HCT116 (cell line): ENCODE measurements at regions not wholly inside any gene's neighbourhood (a gene's known extent, or its start where the extent isn't known, plus 50 kb on each side); places are given as distances from the start of the nearest gene placed in this dataset.

ENCODE experiments used
- ATAC-seq: fragments of 200-7000 bp; cut with Tn5 transposase; 2 replicates; pipeline ENCODE4 v1.9.1; 2020; ENCODE audit warnings: mild to moderate bottlenecking, moderate library complexity
- BruUV-seq: library from RNA; stranded (reverse); fragments of 400-500 nt; replicated peaks from 2 replicates; lab custom pipeline; 2021; lab: Mats Ljungman, UMichigan
- CTCF ChIA-PET: fragments of 300-600 bp; sonication (Branson Sonifier 250); formaldehyde crosslinking; loops from one replicate; lab custom pipeline; 2021; ENCODE audit warnings: antibody characterized with exemption; lab: Charles Lee
- POLR2A ChIA-PET: fragments of 300-600, 350-600 bp; sonication (Branson Sonifier 250); formaldehyde crosslinking; loops from one replicate; lab custom pipeline; 2021; ENCODE audit warnings: antibody characterized with exemption; lab: Charles Lee
- RAD21 ChIA-PET, 2 experiments: fragments of 300-600 bp; sonication (Branson Sonifier 250); formaldehyde crosslinking; loops; one replicate each; lab custom pipeline; 2023; ENCODE audit warnings: low total read pairs in 2 of 2; ENCODE audit not compliant: uncharacterized antibody in 2 of 2, unreplicated experiment in 2 of 2, low non-redundant PET in 1 of 2; lab: Charles Lee
- DNase-seq: peaks from one replicate; pipeline ENCODE4 v3.0.0-alpha.2; 2010; ENCODE audit warnings: low read depth, low spot score
- H2AFZ ChIP-seq: fragments of 200-600 bp; shearing (Covaris generic), sonication (generic); 2 replicates; pipeline ENCODE4 v1.6.1; 2017; ENCODE audit warnings: low read depth, mixed run types, mixed read lengths, antibody characterized with exemption, low read length; ENCODE audit not compliant: poor library complexity, severe bottlenecking
- H3K27ac ChIP-seq: 2 replicates; pipeline ENCODE4 v1.5.1; 2012; ENCODE audit warnings: low read depth, low read length
- H3K27me3 ChIP-seq: fragments of 200-600 bp; sonication (generic); 2 replicates; pipeline ENCODE4 v1.6.1; 2016; ENCODE audit warnings: mixed run types, low read length, mixed read lengths; ENCODE audit not compliant: insufficient read depth
- H3K36me3 ChIP-seq, 2 experiments: fragments of 200-500 bp in 1 of 2; fragments of 200-600 bp in 1 of 2; sonication (Bioruptor generic) in 1 of 2; sonication (generic) in 1 of 2; 2 replicates each; pipeline versions ENCODE4 v1.5.1 to v1.6.1; 2014 to 2016; ENCODE audit warnings: low read length in 2 of 2, inconsistent platforms in 1 of 2, mixed read lengths in 1 of 2, mixed run types in 1 of 2; ENCODE audit not compliant: insufficient read depth in 2 of 2, control insufficient read depth in 1 of 2
- H3K4me1 ChIP-seq, 2 experiments: fragments of 200-600 bp in 1 of 2; sonication (generic) in 1 of 2; 2 replicates each; pipeline versions ENCODE4 v1.5.1 to v1.6.1; 2012 to 2017; ENCODE audit warnings: low read length in 2 of 2, inconsistent platforms in 1 of 2, mild to moderate bottlenecking in 1 of 2, mixed read lengths in 1 of 2, mixed run types in 1 of 2, moderate library complexity in 1 of 2; ENCODE audit not compliant: insufficient read depth in 2 of 2, control insufficient read depth in 1 of 2
- H3K4me2 ChIP-seq: fragments of 200-600 bp; sonication (generic); 2 replicates; pipeline ENCODE4 v1.6.1; 2017; ENCODE audit warnings: mixed run types, low read length, mixed read lengths
- H3K4me3 ChIP-seq, 2 experiments: fragments of 200-600 bp in 1 of 2; sonication (generic) in 1 of 2; replicated peaks in 1 of 2; 2 replicates each; pipeline ENCODE4 v1.5.1; 2011 to 2016; ENCODE audit warnings: low read length in 2 of 2, control low read depth in 1 of 2, low read depth in 1 of 2, mild to moderate bottlenecking in 1 of 2, mixed read lengths in 1 of 2, mixed run types in 1 of 2
- H3K79me2 ChIP-seq: fragments of 200-600 bp; sonication (generic); 2 replicates; pipeline ENCODE4 v1.6.1; 2017; ENCODE audit warnings: mild to moderate bottlenecking, mixed run types, low read length, moderate library complexity, mixed read lengths; ENCODE audit not compliant: insufficient read depth
- H3K9ac ChIP-seq: fragments of 200-600 bp; sonication (generic); 2 replicates; pipeline ENCODE4 v1.6.1; 2016; ENCODE audit warnings: low read length, mixed read lengths
- H3K9me2 ChIP-seq: fragments of 200-600 bp; sonication (generic), shearing (Covaris generic); 2 replicates; pipeline ENCODE4 v1.6.1; 2017; ENCODE audit warnings: mixed run types, mild to moderate bottlenecking, moderate library complexity; ENCODE audit not compliant: insufficient read depth
- H3K9me3 ChIP-seq, 2 experiments: fragments of 200-500 bp in 1 of 2; fragments of 200-600 bp in 1 of 2; sonication (Bioruptor generic) in 1 of 2; sonication (generic) in 1 of 2; 2 replicates each; pipeline ENCODE4 v1.6.1; 2014 to 2017; ENCODE audit warnings: low read length in 2 of 2, mixed read lengths in 2 of 2, inconsistent platforms in 1 of 2, low read depth in 1 of 2, mild to moderate bottlenecking in 1 of 2, mixed run types in 1 of 2, moderate library complexity in 1 of 2; ENCODE audit not compliant: control insufficient read depth in 1 of 2, insufficient read depth in 1 of 2
- H4K20me1 ChIP-seq: fragments of 200-600 bp; sonication (generic), shearing (Covaris generic); 2 replicates; pipeline ENCODE4 v1.6.1; 2017; ENCODE audit warnings: mixed run types, mild to moderate bottlenecking, moderate library complexity; ENCODE audit not compliant: insufficient read depth
- CBX3 ChIP-seq: IDR thresholded peaks from 2 replicates; pipeline ENCODE4 v1.6.1; 2012; ENCODE audit warnings: low read depth
- EGR1 ChIP-seq: IDR thresholded peaks from 2 replicates; pipeline ENCODE4 v1.6.1; 2012; ENCODE audit warnings: low read depth
- ELF1 ChIP-seq: IDR thresholded peaks from 2 replicates; pipeline ENCODE4 v1.6.1; 2012; ENCODE audit warnings: low read depth, borderline replicate concordance
- EZH2 ChIP-seq: fragments of 200-600 bp; sonication (generic); IDR thresholded peaks from 2 replicates; pipeline ENCODE4 v1.6.1; 2017; ENCODE audit warnings: antibody characterized with exemption, mixed run types
- EZH2phosphoT487 ChIP-seq: fragments of 200-600 bp; IDR thresholded peaks from 2 replicates; pipeline ENCODE4 v1.6.1; 2018; ENCODE audit warnings: antibody characterized with exemption, borderline replicate concordance
- FOSL1 ChIP-seq: IDR thresholded peaks from 2 replicates; pipeline ENCODE4 v1.6.1; 2012; ENCODE audit warnings: low read depth
- POLR2A ChIP-seq: IDR thresholded peaks from 2 replicates; pipeline ENCODE4 v1.7.0; 2011; ENCODE audit warnings: borderline replicate concordance; ENCODE audit not compliant: insufficient read depth, insufficient read length; ENCODE audit errors: extremely low read depth
- POLR2AphosphoS5 ChIP-seq: IDR thresholded peaks from 2 replicates; pipeline ENCODE4 v1.6.1; 2011; ENCODE audit warnings: mild to moderate bottlenecking, low read depth, low read length, moderate library complexity
- RAD21 ChIP-seq: IDR thresholded peaks from 2 replicates; pipeline ENCODE4 v1.6.1; 2012; ENCODE audit warnings: low read depth, mild to moderate bottlenecking
- SP1 ChIP-seq: IDR thresholded peaks from 2 replicates; pipeline ENCODE4 v1.6.1; 2012; ENCODE audit warnings: low read depth
- SRF ChIP-seq: IDR thresholded peaks from 2 replicates; pipeline ENCODE4 v1.6.1; 2012; ENCODE audit warnings: low read depth
- TCF7L2 ChIP-seq: IDR thresholded peaks from 2 replicates; pipeline ENCODE4 v1.7.0; 2011; ENCODE audit warnings: borderline replicate concordance, inconsistent platforms; ENCODE audit not compliant: insufficient read depth, insufficient read length; ENCODE audit errors: extremely low read depth
- YY1 ChIP-seq: IDR thresholded peaks from 2 replicates; pipeline ENCODE4 v1.6.1; 2011; ENCODE audit warnings: low read length, low read depth, moderate library complexity, mild to moderate bottlenecking; ENCODE audit not compliant: insufficient replicate concordance; ENCODE audit errors: extremely low read depth
- ZFX ChIP-seq: fragments of 450-650 bp; IDR thresholded peaks from 2 replicates; pipeline ENCODE4 v1.6.1; 2017
- ZNF274 ChIP-seq: fragments of 200-500 bp; sonication (Bioruptor generic); IDR thresholded peaks from 2 replicates; pipeline ENCODE4 v1.6.1; 2014; ENCODE audit warnings: mild to moderate bottlenecking, low read depth, low read length, inconsistent platforms
- intact Hi-C: fragments of 100-400 bp; cut with micrococcal nuclease; formaldehyde crosslinking; loops from 2 replicates; pipeline ENCODE4 v1.10.0; 2022
- TF ChIP-seq, protein P1 (sequence below), 3 experiments: fragments of 200-600 bp in 1 of 3; sonication (generic) in 1 of 3; IDR thresholded peaks in 2 of 3; conservative IDR thresholded peaks in 1 of 3; 2 replicates each; pipeline ENCODE4 v1.5.1; 2012 to 2017; ENCODE audit warnings: low read depth in 2 of 3, low read length in 2 of 3, antibody characterized with exemption in 1 of 3, borderline replicate concordance in 1 of 3, control low read depth in 1 of 3, mild to moderate bottlenecking in 1 of 3, mixed read lengths in 1 of 3, mixed run types in 1 of 3, moderate library complexity in 1 of 3; ENCODE audit not compliant: insufficient read depth in 1 of 3
- TF ChIP-seq, protein P2 (sequence below): IDR thresholded peaks from 2 replicates; pipeline ENCODE4 v1.6.1; 2012
- TF ChIP-seq, protein P3 (sequence below): IDR thresholded peaks from 2 replicates; pipeline ENCODE4 v1.6.1; 2011; ENCODE audit warnings: mild to moderate bottlenecking, low read length, moderate library complexity; ENCODE audit not compliant: insufficient replicate concordance; ENCODE audit errors: extremely low read depth

DNA sequence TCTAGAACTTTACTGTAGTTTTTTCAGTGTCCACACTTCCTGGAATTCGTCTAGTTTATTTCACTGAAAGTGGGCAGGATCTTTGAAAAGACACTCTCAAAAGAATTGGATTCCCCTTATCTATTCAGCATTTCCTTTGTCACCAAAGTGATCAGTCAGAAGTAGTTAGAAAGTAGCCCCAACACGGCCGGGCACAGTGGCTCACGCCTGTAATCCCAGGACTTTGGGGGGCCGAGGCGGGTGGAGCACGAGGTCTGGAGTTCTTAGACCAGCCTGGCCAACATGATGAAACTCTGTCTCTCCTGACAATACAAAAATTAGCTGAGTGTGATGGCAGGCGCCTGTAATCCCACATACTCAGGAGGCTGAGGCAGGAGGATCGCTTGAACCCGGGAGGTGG is 69.0 kb upstream of the KMT2C start:
- no peak overlapping the region for H3K4me3 ChIP-seq
- TF ChIP-seq, protein P1, sequence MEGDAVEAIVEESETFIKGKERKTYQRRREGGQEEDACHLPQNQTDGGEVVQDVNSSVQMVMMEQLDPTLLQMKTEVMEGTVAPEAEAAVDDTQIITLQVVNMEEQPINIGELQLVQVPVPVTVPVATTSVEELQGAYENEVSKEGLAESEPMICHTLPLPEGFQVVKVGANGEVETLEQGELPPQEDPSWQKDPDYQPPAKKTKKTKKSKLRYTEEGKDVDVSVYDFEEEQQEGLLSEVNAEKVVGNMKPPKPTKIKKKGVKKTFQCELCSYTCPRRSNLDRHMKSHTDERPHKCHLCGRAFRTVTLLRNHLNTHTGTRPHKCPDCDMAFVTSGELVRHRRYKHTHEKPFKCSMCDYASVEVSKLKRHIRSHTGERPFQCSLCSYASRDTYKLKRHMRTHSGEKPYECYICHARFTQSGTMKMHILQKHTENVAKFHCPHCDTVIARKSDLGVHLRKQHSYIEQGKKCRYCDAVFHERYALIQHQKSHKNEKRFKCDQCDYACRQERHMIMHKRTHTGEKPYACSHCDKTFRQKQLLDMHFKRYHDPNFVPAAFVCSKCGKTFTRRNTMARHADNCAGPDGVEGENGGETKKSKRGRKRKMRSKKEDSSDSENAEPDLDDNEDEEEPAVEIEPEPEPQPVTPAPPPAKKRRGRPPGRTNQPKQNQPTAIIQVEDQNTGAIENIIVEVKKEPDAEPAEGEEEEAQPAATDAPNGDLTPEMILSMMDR (IDR thresholded peaks at IDR 0.05 in 2 of 3, conservative IDR thresholded peaks at IDR 0.05 in 1 of 3; ENCODE audit: borderline replicate concordance in 1 of 3, insufficient read depth in 1 of 3, low read depth in 2 of 3, low read length in 2 of 3): no peak
- TF ChIP-seq ZFX: no peak
- TF ChIP-seq EZH2phosphoT487: no peak
- TF ChIP-seq POLR2AphosphoS5: no peak
- TF ChIP-seq ELF1: no peak
- no peak for TF ChIP-seq TCF7L2
- no peak for TF ChIP-seq EGR1
- H3K27ac ChIP-seq: no peak overlapping the region
- CTCF ChIA-PET: no interaction called here
- no peaks in the 10 kb centered on the region for H3K9me2 ChIP-seq
- H2AFZ ChIP-seq: no peak overlapping the region
- intact Hi-C loops: no loop called here
- H3K9me3 ChIP-seq: no peaks in the 10 kb centered on the region
- no peaks in the 10 kb centered on the region for H3K79me2 ChIP-seq
- no peaks in the 10 kb centered on the region for H3K27me3 ChIP-seq
- H3K4me1 ChIP-seq: peaks cover 0 to 15% of the 10 kb centered on the region in 2 experiments; a peak in 2 of 4 replicates
- no peak overlapping the region for H3K4me2 ChIP-seq
- POLR2A ChIA-PET: no interaction called here
- no peaks in the 10 kb centered on the region for H3K36me3 ChIP-seq
- H3K9ac ChIP-seq: no peak overlapping the region
- ATAC-seq: no peak
- no peaks in the 10 kb centered on the region for H4K20me1 ChIP-seq
- BruUV-seq: no TSS peak
- DNase-seq: no peak
- RAD21 ChIA-PET: no interaction called here

DNA sequence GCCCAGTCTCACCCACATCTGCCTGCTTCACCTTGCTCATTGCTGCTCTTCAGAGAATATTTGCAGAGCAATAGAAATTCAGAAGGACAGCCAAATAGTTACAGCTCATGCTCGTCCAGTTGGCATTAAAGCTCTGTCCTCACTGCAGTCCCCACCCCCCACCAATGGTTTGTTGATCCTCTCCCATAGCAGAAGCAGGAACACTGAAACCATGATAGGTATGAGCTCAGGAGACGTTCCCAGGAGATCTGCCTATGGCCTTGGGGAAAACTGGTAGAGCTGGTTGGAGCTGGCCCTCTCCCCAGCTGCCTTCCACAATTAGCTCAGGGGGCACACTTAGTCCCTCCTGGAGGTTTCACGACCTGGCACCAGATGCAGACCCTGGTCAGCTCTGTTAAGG is 68.6 kb upstream of the KMT2C start:
- DNase-seq: no peak
- ChIA-PET CTCF (no interaction called here), RAD21 (no interaction called here), POLR2A (no interaction called here)
- no TSS peak for BruUV-seq
- Histone ChIP-seq H4K20me1 (no peaks in the 10 kb centered on the region), H3K27ac (no peak overlapping the region), H3K9ac (no peak overlapping the region), H3K9me2 (no peaks in the 10 kb centered on the region), H3K4me2 (no peak overlapping the region), H3K4me3 (no peak overlapping the region), H3K27me3 (no peaks in the 10 kb centered on the region), H3K36me3 (no peaks in the 10 kb centered on the region), H2AFZ (no peak overlapping the region), H3K4me1 (peaks cover 0 to 16% of the 10 kb centered on the region in 2 experiments; a peak in 2 of 4 replicates), H3K9me3 (no peaks in the 10 kb centered on the region), H3K79me2 (no peaks in the 10 kb centered on the region)
- ATAC-seq: no peak
- intact Hi-C loops: no loop called here
- TF ChIP-seq ZNF274: no peak
- TF ChIP-seq RAD21: no peak
- TF ChIP-seq, protein P2, sequence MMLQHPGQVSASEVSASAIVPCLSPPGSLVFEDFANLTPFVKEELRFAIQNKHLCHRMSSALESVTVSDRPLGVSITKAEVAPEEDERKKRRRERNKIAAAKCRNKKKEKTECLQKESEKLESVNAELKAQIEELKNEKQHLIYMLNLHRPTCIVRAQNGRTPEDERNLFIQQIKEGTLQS: no peak
- no peak for TF ChIP-seq CBX3
- TF ChIP-seq, protein P3, sequence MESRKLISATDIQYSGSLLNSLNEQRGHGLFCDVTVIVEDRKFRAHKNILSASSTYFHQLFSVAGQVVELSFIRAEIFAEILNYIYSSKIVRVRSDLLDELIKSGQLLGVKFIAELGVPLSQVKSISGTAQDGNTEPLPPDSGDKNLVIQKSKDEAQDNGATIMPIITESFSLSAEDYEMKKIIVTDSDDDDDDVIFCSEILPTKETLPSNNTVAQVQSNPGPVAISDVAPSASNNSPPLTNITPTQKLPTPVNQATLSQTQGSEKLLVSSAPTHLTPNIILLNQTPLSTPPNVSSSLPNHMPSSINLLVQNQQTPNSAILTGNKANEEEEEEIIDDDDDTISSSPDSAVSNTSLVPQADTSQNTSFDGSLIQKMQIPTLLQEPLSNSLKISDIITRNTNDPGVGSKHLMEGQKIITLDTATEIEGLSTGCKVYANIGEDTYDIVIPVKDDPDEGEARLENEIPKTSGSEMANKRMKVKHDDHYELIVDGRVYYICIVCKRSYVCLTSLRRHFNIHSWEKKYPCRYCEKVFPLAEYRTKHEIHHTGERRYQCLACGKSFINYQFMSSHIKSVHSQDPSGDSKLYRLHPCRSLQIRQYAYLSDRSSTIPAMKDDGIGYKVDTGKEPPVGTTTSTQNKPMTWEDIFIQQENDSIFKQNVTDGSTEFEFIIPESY: no peak
- no peak for TF ChIP-seq SP1
- no peak for TF ChIP-seq EZH2
- TF ChIP-seq SRF: no peak
- no peak for TF ChIP-seq YY1
- TF ChIP-seq FOSL1: no peak
- TF ChIP-seq POLR2A: no peak
